ENCODE measurements at regions not wholly inside any gene's neighbourhood (a gene's known extent, or its start where the extent isn't known, plus 50 kb on each side); places are given as distances from the start of the nearest gene placed in this dataset.
"Not testable (repeated sequence)": the region's sequence is repeated elsewhere in the genome, so short reads cannot be mapped to it uniquely, and the experiment has no call there.

DNA sequence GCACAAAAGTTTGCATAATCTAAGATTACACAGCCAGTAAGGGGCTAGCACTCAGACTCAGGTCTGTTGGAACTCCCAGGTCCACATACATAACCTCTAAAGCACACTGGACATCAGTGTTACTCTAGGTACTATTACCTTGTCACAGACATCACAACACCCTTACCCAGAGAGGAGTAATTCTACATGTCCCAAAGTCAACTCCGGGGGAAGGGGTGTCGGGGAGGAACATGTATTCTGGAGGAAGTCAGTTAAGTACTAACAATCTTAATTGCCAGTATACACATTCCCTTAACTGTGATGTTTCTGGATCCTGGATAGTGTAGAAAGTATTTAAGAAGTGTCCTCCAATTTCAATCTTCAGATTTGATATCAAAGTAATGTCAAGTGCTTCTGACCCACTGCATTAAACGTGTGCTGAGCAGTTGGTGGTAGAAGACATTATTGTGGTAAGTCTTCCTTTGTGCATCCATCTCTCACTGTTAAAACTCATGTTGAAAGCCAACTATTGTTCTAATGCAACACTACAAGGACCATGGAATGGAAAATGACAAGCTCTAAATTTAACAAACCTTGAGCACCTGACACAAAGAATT is 155.4 kb downstream of the CRPPA start:
- DNase-seq: no peak

DNA sequence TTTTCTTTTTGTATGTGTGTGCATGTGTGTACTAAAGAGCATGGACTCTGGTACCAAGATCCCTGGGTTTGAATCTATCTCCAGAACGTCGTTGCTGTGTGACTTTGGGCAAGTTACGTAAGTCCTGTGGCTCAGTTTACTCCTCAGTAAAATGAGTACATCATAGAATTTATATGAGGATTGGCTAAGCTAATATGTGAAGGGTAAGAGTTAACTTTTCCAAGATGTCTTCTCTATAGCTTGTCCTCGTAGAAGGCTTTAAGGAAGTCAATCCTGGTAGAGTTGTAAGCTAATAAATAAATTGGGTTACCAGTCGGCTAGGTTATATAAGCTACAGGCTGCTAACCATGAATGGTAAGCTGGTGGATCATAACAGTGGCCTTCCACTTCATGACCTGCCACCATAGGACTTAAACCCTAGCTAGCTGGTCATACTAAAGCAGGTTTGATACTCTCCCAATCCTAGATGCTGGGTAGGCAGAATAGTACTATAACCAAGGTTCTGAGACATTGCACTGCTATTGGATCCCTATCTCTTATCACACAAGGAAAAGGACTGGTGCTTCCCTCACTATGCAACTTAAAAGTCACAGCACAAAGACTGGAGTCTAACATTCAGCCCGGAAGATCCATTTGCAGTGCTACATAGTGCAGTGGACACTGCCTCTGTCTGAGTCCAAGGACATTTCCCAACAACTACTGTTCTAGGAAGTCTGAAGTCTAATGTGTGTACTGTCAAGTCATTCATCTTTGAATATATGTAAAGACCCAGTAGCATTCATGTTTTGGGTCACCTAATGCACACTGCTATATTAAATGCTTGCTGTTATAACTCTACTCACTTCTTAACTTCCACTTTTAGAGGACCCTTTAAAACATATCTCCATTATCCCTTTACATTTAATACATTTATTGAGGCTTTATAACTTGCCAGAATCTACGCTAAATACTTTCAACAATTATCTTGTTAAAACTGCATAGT is 156.2 kb downstream of the CRPPA start:
- no peak for DNase-seq

DNA sequence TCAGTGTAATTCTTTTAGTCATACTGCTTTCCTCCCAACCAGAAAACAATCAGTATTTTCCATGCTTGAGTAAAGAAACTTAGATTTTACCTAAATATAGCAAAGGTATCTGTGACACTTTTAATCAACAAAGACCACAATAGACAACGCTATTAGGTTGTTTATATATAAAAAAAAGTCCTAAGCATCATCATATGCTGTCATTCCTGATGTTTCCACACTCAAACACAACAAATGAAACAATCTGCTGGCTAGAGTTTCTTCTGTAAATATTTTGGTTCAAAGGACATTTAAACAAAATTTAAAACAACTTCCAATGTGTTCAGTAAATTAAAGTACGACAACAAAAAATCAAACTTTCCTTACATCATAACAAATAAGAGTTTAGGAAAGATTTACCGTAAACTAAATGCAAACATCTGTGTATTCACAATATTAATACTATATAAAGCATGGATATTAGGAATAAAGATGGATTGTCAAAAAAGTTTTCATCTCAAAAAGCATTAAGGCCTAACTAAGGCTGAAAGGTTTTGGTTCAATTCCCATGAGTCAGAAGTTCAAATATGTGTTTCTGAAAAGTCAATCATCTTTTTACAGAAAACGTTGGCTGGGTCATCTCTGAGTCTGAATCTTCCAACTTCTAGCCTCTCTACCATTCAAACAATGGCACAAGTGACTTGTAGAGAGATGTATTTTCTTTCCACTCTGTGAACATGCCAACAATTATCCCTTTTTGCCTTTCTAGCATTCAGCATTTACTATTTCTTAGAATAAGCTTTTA is 157.1 kb downstream of the CRPPA start:
- DNase-seq: no peak

DNA sequence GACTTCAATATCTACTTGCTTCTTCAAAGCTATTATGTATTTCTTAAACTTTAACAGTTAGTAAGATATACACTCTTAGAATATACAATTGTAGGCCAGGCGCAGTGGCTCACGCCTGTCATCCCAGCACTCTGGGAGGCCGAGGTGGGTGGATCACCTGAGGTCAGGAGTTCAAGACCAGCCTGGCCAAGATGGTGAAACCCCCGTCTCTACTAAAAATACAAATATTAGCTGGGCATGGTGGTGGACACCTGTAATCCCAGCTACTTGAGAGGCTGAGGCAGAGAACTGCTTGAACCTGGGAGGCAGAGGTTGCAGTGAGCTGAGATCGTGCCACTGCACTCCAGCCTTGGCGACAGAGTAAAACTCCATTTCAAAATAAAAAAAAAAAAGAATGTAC is 158.0 kb downstream of the CRPPA start:
- not testable (repeated sequence) for DNase-seq

DNA sequence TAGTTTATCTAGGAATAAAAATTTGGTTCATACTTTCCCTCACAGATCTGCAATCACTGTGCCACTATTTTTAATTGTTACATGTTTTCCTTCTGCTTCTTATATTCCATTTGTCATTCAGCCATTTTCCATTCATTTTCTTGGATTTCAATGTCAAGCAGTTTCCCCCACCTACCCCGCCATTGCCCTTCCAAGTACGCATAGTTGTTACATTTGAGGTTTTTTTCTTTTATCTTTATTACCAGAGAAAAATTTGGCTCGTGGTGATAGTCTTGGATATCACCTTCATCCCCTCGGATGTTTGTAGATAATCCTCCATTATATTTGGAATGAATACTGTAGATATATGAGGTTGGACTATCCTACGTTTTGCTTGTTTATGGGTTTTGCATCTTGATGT is 159.7 kb downstream of the CRPPA start:
- DNase-seq: no peak

DNA sequence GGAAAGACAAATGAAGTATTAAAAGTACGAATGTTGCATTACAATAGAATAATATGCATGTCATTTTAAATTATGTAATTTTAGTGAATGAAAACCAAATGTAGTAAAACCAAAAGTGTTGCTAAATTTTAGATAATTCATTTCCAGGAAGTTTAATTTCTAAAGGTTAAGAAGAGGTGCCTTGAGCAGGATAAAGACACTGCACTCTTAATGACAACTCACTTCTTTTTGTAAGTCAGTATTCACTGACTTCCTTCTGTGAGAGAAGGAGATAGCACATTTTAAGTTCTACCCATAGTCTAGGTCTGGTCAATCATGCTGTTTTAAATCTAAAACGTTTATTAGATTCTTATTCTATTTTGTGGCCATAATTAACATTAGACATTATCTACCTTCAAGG is 160.2 kb downstream of the CRPPA start:
- no peak for DNase-seq

DNA sequence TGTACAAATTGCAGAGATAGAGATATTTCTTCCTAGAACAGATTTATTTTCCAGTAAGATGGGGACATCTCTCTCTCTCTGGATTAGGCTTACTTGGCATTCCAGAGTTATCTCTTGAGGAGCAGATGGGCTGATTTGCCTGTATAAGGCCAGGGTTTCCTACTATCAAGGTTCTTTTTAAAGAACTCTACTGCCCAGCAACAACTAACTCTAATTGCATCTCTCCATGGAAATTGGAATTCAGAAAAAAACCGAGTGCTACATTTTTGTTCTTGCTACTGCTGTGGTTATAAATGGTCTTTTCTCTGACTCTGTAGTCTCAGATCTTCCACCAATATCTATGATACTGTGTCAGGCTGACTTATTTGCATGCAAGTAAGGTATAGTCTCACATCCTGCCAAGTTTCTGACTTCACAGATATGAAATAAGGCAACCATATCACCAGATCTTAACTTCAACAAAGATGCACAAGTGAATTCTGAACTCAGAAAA is 161.1 kb downstream of the CRPPA start:
- no peak for DNase-seq

DNA sequence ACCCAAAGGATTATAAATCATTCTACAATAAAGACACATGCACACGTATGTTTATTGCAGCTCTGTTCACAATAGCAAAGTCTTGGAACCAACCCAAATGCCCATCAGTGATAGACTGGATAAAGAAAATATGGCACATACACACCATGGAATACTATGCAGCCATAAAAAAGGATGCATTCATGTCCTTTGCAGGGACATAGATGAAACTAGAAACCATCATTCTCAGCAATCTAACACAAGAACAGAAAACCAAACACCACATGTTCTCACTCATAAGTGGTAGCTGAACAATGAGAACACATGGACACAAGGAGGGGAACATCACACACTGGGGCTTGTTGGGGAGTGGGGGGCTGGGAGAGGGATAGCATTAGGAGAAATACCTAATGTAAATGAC is 164.9 kb downstream of the CRPPA start:
- not testable (repeated sequence) for DNase-seq

DNA sequence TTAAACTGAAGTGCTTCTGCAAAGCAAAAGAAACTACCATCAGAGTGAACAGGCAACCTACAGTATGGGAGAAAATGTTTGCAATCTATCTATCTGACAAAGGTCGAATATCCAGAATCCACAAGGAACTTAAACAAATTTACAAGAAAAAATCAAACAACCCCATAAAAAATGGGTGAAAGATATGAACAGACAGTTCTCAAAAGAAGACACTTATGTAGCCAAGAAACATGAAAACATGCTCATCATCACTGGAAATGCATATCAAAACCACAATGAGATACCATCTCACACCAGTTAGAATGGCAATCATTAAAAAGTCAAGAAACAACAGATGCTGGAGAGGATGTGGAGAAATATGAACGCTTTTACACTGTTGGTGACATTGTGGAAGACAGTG is 165.4 kb downstream of the CRPPA start:
- not testable (repeated sequence) for DNase-seq

DNA sequence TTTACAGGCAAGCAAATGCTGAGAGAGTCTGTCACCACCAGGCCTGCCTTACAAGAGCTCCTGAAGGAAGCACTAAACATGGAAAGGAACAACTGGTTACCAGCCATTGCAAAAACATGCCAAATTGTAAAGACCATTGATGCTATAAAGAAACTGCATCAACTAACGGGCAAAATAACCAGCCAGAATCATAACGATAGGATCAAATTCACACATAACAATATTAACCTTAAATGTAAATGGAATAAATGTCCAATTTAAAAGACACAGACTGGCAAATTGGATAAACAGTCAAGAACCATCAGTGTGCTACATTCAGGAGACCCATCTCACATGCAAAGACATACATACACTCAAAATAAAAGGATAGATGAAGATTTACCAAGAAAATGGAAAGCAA is 170.7 kb downstream of the CRPPA start:
- not testable (repeated sequence) for DNase-seq

DNA sequence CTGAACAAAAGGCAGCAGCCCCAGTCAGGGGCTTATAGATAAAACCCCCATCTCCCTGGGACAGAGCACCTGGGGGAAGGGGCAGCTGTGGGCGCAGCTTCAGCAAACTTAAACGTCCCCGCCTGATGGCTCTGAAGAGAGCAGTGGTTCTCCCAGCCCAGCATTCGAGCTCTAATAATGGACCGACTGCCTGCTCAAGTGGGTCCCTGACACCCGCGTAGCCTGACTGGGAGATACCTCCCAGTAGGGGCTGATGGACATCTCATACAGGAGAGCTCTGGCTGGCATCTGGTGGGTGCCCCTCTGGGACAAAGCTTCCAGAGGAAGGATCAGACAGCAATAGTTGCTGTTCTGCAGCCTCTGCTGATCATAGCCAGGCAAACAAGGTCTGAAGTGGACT is 172.1 kb downstream of the CRPPA start:
- DNase-seq: not testable (repeated sequence)

DNA sequence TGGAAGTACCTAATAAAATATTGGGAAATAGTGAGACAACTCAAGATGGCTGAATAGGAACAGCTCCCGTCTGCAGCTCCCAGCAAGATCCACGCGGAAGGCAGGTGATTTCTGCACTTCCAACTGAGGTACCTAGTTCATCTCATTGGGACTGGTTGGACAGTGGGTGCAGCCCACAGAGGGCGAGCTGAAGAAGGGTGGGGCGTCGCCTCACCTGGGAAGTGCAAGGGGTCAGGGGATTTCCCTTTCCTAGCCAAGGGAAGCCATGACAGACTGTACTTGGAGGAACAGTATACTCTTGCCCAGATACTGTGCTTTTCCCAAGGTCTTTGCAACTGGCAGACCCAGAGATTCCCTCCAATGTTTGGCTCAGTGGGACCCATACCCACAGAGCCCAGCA is 172.8 kb downstream of the CRPPA start:
- DNase-seq: not testable (repeated sequence)

DNA sequence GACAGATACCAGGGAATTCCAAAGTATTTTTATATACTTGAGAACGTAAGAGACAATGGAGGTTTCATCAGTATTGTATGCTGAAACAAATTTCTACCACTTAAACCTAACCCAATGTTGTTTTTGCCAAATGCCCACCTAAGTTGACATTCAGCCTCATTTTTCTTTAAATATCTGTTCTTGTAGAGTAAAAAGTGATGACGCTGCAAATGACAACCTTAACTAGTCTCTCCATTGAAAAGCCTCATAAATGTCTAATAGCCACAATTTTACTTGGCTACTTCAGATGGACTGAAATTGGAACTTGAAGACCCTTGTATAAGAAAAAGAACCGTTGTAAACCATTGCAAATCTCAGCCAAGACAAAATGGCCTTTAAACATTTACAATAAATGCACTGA is 176.9 kb downstream of the CRPPA start:
- DNase-seq: no peak

DNA sequence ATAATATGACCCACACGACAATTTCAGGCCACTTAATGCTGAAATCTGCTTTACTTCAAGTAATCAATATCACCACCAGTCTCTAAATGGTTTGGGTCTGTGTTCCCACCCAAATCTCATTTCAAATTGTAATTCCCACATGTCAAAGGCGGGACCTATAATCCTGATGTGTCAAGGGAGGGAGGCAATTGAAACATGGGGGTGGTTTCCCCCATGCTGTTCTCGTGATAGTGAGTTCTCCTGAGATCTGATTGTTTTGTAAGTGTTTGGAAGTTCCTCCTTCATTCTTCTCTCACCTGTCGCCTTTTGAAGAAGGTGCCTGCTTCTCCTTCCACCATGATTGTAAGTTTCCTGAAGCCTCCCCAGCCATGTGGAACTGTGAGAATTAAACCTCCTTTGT is 178.4 kb downstream of the CRPPA start:
- no peak for DNase-seq

DNA sequence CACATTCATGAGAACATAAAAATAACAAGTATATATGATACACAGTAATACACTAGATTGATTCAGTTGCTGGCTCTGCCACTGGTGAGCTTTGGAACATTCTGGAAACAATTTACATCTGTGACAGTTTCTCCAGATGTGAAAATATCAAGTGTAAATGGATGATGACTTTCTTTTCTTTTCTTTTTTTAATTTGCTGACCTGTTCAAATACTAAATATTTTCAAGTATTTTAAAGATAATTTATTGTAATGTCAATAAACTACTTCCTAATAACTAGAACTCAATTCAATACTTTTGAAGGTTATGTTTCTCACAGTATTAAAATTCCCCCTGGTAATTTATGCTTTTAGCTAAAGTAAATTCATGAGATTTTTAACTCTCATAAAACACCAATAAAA is 180.3 kb downstream of the CRPPA start:
- DNase-seq: no peak

DNA sequence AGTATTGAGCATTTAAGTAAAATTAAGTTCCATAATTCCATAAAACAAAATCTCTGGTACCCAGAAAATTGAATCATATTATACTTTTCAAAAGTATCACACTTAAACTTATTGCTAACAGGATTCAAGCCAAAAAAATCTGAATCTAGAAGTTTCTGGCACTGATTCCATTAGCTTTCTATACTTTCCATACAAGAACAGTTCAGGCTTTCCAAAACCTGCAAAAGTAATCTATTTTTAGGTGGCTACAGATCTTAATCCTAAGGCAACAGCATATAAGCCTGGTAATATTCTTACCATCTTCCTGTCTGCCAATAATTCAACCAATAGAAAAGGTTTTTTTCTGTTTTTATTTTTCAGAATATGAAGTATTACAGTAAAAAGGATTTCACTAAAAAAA is 185.0 kb downstream of the CRPPA start:
- no peak for DNase-seq

DNA sequence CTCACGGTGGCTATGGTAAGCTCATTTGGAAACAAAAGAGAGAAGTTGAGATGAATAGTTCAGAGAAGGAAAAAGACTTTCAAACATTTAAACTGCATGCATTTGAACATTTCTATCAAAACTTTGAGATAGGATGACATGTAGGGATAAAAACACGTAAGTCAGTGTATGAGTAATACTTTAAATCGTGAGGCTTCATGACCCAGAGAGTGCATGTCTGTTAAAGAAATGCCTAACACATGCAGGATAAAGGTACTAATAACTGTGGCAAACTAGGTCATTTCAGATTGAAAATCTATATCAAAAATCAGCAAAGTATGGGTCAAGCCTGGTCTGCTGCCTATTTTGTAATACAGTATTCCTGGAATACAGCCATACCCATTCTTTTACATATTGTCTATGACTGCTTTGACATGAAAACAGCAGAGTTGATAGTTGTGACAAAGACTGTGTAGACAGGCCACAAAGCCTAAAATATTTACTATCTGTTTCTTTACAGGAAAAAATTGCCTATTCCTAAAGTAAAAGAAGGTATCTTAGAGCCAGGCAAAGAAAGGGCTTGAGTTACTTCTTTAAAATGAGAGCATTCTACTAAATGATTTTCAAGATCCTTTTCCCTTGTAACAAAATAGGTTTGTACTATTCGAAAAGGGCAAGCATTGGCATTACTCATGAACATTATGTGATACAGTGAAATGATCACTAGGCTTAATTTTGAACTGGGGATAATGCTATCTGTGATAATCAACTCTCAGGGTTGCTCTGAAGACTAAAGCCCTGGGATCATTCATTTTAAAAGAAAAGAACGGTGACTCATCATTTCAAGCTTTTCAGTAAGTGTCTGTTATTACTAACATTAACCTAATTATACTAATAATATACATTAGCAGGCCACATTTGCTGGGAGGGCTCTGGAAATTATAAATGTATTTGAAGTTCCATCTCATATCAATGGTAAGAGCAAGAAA is 185.9 kb downstream of the CRPPA start:
- DNase-seq: no peak

DNA sequence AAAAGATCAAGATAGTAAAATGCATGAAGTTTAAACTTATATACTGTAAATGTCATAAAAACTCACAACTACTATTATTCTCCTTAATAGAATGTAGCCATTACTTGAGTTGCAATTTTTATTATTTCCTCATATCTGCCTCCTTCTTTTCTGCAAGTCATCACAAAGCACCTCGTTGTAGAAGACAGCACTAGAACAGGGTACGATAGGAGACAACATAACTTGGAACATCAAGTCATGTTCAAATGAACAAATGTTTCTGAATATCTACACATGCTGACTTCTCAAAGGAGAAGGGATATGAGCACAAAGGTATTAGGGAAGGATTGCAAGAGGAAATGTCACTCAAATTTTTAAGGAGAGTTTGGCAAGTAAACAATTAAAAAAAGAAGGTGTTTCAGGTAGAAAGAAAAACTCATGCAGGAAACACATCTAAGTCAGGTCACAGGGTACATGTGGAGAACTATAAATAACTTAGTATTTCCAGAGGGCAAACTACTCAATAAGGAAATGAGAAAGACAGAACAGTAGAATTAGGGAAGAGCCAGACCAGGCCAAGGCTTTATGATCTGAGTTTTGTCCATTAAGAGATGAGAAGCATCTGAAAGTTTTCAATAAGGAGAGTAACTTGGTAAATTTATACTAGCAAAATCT is 186.7 kb downstream of the CRPPA start:
- DNase-seq: no peak

DNA sequence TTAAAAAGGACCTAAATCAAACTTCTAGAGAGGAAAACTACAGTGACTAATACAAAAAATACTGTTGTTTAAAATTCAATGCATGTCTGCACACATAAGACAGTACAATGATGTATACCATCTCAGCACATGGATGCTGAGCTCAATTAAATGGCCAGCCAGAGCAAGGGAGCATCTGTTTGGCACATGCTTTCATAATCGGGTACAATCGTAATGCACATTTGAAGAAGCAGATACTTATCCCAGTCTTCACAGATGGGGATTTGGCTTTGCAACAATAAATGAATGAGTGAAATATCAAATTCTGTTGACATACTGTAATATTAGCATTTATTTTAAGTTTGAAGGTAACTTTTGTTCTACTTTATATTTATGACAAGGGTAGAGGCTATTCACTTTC is 187.8 kb downstream of the CRPPA start:
- DNase-seq: no peak

DNA sequence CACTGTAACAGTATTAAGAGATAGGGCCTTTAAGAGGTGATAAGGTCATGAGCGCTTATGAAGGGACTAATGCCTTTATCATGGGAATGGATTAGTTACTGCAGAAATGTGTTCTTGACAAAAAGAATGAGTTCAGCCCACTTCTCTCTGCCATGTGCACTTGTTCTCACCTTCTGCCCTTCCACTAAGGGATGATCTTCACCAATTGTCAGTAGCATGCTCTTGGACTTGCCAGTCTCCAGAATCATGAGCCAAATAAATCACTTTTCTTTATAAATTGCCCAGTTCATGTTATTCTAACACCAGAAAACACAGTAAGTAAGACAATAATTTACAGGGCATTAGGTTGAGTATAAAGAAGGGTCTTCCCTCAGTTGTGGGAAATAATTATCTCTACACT is 189.1 kb downstream of the CRPPA start:
- DNase-seq: no peak

DNA sequence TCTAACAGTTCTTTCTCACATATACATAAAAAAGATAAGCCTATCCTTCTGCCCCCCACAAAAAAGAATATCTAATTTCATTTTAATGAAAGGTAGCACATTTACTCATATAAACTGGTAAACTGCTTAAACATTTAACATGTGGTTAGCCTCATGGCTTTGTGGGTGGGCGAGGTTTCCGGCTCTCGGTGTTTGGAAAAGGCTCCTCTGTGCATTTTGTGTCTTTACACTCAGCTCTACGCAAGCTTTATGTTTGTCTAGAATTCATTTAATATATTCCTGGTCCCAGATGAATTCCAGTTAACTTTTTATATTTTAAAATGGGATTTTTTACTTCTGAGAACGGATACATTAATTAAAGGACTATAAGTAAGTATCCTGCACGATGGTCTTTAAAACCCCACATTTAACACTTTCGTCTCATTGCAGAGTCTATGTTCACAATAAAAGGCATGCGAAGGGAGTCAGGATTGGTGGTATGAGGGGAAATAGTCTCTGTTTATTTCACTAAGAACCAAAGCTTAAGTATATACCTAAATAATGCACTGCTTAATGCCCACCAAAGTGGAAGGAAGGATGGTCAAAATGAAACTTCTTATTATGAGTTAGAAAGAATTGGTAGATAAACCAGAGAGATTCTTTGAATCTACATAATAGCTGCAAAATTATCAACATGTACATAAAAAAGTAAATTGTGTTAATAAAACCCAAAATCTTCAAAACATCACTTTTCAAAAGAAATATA is 197.2 kb downstream of the CRPPA start:
- DNase-seq: peak; percentile 4
